ENCODE measurements at regions not wholly inside any gene's neighbourhood (a gene's known extent, or its start where the extent isn't known, plus 50 kb on each side); places are given as distances from the start of the nearest gene placed in this dataset.

- no peak overlapping the region for H3K4me3 ChIP-seq (ENCODE audit: low read depth, low read length)
- TF ChIP-seq, protein P1, sequence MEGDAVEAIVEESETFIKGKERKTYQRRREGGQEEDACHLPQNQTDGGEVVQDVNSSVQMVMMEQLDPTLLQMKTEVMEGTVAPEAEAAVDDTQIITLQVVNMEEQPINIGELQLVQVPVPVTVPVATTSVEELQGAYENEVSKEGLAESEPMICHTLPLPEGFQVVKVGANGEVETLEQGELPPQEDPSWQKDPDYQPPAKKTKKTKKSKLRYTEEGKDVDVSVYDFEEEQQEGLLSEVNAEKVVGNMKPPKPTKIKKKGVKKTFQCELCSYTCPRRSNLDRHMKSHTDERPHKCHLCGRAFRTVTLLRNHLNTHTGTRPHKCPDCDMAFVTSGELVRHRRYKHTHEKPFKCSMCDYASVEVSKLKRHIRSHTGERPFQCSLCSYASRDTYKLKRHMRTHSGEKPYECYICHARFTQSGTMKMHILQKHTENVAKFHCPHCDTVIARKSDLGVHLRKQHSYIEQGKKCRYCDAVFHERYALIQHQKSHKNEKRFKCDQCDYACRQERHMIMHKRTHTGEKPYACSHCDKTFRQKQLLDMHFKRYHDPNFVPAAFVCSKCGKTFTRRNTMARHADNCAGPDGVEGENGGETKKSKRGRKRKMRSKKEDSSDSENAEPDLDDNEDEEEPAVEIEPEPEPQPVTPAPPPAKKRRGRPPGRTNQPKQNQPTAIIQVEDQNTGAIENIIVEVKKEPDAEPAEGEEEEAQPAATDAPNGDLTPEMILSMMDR (IDR thresholded peaks at IDR 0.05; ENCODE audit: low read depth, low read length): no peak
These were observed 608.1 kb upstream of the UBE2E2 start for GRCh38 chr3:22594990-22595389.

GRCh38 chr3:22606461-22606860 lies 596.7 kb upstream of the UBE2E2 start:
- TF ChIP-seq, protein P1 (IDR thresholded peaks at IDR 0.05; ENCODE audit: low read depth, low read length): no peak
- H3K4me3 ChIP-seq (ENCODE audit: low read depth, low read length): no peak overlapping the region

DNA sequence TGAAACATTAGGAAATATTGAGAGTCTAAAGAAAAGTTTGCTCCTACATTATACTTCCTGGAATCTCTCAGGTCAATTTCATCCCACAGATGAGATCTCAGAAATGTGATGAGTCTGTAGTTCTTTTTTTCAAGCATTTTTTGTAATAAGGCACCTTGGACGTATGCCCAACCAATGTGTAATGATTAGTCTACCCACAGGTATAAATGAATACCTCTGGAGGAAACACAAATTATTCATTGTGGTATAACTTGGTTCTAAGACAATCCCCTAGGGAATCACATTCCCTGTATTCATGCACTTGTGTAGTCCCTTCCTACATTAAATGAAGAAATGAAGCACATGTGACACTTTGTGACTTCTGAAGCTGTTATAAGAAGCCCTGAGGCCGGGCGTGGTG lies 596.2 kb upstream of the UBE2E2 start:
- no peak overlapping the region for H3K4me3 ChIP-seq (ENCODE audit: low read depth, low read length)
- TF ChIP-seq, protein P1 (IDR thresholded peaks at IDR 0.05; ENCODE audit: low read depth, low read length): no peak

DNA sequence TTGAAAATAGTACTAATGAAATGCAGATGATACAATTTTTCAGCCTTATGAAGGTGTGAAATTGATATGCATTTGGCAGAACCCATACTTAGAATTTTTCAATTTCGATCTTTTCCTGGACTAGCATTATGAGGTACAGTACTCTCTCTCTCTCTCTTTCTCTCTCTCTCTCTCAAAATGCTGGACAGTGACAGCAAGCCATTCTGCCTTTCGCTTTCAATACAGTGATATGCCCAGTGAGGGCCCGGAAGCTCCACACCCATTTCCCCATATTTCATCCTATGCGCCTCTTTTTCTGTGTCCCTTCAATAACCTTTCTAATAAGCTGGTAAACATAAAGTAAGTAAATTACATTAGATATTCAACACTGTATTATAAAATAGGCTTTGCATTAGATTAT lies 595.0 kb upstream of the UBE2E2 start:
- no peak overlapping the region for H3K4me3 ChIP-seq (ENCODE audit: low read depth, low read length)
- TF ChIP-seq, protein P1 (IDR thresholded peaks at IDR 0.05; ENCODE audit: low read depth, low read length): no peak

GRCh38 chr3:22608721-22609120 lies 594.4 kb upstream of the UBE2E2 start:
- H3K4me3 ChIP-seq (ENCODE audit: low read depth, low read length): no peak overlapping the region
- TF ChIP-seq, protein P1 (IDR thresholded peaks at IDR 0.05; ENCODE audit: low read depth, low read length): no peak

- TF ChIP-seq, protein P1 (IDR thresholded peaks at IDR 0.05; ENCODE audit: low read depth, low read length): no peak
- H3K4me3 ChIP-seq (ENCODE audit: low read depth, low read length): no peak overlapping the region
These were observed 594.0 kb upstream of the UBE2E2 start for GRCh38 chr3:22609139-22609538.

DNA sequence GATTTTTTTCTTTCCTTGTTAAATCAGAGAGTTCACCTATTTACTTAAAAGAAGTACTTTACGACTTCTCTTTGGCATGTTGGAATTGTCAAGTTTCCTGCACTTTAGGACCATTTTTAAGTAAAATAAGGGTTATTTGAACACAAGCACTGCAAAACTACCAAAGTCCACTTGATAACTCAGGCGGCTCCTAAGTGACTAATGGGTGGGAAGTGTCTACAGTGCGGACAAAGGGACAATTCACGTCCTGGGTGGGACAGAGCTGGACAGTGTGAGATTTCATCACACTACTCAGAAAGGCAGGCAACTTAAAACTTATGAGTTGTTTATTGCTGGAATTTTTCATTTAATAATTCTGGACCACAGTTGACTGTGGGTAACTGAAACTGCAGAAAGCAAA lies 590.2 kb upstream of the UBE2E2 start:
- H3K4me3 ChIP-seq (ENCODE audit: low read depth, low read length): no peak overlapping the region
- TF ChIP-seq, protein P1 (IDR thresholded peaks at IDR 0.05; ENCODE audit: low read depth, low read length): no peak

All from WI38 (cell line).